ENCODE measurements at regions not wholly inside any gene's neighbourhood (a gene's known extent, or its start where the extent isn't known, plus 50 kb on each side); places are given as distances from the start of the nearest gene placed in this dataset.

- no peak for TF ChIP-seq POLR2A (IDR thresholded peaks at IDR 0.05)
- TF ChIP-seq, protein P1, sequence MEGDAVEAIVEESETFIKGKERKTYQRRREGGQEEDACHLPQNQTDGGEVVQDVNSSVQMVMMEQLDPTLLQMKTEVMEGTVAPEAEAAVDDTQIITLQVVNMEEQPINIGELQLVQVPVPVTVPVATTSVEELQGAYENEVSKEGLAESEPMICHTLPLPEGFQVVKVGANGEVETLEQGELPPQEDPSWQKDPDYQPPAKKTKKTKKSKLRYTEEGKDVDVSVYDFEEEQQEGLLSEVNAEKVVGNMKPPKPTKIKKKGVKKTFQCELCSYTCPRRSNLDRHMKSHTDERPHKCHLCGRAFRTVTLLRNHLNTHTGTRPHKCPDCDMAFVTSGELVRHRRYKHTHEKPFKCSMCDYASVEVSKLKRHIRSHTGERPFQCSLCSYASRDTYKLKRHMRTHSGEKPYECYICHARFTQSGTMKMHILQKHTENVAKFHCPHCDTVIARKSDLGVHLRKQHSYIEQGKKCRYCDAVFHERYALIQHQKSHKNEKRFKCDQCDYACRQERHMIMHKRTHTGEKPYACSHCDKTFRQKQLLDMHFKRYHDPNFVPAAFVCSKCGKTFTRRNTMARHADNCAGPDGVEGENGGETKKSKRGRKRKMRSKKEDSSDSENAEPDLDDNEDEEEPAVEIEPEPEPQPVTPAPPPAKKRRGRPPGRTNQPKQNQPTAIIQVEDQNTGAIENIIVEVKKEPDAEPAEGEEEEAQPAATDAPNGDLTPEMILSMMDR (IDR thresholded peaks at IDR 0.05) = no peak
Observed at GRCh38 chr3:147113293-147114044, 292.9 kb downstream of the ZIC4 start.

Measured in right lobe of liver (tissue), 4 donors.